NOMO-1 (cell line): ENCODE measurements at regions not wholly inside any gene's neighbourhood (a gene's known extent, or its start where the extent isn't known, plus 50 kb on each side); places are given as distances from the start of the nearest gene placed in this dataset.
"Not testable (repeated sequence)": the region's sequence is repeated elsewhere in the genome, so short reads cannot be mapped to it uniquely, and the experiment has no call there.

Experiments used
- DNase-seq, 2 experiments: peaks; one replicate each; lab custom pipeline; 2025; ENCODE audit not compliant: unreplicated experiment in 2 of 2; lab: John Stamatoyannopoulos, UW

DNA sequence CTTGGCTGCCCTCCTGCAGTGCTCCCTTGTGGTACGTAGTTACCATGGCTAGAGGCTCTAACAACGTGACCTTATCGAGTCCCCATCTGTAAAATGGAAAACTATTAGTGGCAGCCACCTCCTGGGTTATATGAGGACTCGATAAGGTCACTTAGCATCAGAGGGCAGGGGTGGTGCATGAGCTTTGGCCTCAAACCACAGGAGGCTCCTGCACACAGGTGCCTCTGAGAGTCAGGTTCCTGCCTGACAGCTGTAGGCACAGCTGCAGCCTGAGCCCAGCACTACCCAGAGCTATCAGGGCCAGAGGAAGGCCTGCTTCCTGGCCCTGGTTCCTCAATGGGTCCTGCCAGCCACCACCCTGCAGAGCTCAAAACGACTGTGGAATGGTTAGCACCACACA lies 57.2 kb upstream of the SEC14L1 start:
- DNase-seq: no peak

DNA sequence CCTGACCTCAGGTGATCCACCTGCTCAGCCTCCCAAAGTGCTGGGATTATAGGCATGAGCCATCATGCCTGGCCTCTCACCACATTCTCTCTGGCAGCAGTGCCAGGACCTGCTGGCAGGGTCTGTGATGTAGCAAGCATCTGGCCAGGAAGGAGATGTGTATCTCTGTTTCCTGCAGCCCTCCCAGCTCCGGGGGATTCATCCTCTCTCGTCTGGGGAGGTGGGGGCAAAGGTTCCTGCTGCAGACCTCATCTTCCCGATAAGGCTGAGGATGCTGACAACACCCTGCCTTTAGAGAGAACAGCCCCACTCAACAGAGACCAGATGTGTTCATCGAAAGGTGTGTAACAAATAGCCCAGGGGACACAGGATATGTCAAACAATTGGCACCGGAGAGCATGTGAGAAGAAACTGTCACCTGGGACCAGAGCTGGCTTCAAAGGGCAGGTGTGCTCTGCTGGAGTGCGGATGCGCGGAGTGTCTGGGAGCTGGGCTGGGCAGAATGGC lies 54.8 kb upstream of the SEC14L1 start:
- DNase-seq: no peak

DNA sequence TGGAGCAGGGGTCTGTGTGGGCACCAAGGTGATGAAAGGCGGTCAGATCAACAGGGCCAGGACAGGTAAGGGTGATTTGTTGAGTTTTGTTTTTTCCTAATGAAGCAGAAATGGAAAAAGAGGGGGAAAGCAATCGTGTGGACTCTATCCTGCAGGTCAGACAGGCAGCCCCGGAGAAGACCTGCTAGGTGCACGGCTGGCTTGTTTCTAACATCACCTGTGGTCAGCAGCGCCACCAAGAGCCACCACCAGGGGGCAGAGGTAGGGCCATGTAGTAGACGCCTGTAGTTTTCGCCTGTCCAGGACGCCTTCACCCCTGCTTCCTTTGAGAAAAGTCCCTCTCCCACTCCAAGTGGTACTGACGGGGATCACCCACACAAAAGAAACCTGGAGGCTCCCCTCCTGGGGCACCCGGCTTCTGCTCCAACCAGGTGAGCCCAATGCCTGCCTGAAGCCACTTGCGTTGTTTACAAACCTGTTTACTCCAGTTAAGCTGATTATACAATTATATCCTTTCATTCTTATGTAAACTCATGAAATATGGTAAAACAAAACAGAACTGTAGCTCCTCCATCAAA lies 54.2 kb upstream of the SEC14L1 start:
- DNase-seq: peak; percentile 59 to 64

DNA sequence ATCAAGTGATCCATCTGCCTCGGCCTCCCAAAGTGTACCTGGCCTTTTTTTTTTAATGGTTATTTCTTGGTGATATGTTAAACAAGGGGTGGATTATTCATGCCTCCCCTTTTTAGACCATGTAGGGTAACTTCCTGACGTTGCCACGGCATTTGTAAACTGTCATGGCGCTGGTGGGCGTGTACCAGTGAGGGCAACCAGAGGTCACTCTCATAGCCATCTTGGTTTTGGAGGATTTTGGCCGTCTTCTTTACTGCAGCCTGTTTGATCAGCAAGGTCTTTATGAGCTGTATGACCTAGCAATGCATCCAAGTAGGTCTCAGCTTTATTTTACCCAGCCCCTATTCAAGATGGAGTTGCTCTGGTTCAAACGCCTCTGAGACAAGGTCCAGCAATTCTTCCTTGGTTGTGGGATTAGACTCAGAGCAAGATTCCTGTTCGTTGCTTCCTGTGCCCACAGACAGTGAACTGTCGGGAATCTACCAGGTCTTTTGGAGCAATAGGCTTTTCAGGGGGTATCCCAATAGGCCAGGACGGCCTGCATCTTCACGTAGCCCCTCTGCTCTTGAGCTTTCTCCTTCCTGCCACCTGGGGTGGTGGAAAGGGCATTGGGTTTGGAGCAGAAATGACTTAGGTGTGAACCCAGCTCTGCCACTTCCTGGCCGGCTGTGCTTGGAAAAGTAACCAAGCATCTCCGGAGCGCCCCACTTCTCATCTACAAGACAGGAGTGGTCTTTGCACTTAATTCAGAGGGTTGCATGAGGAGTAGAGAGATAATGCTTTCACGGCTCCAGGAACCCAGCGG lies 52.9 kb upstream of the SEC14L1 start:
- DNase-seq: no peak

DNA sequence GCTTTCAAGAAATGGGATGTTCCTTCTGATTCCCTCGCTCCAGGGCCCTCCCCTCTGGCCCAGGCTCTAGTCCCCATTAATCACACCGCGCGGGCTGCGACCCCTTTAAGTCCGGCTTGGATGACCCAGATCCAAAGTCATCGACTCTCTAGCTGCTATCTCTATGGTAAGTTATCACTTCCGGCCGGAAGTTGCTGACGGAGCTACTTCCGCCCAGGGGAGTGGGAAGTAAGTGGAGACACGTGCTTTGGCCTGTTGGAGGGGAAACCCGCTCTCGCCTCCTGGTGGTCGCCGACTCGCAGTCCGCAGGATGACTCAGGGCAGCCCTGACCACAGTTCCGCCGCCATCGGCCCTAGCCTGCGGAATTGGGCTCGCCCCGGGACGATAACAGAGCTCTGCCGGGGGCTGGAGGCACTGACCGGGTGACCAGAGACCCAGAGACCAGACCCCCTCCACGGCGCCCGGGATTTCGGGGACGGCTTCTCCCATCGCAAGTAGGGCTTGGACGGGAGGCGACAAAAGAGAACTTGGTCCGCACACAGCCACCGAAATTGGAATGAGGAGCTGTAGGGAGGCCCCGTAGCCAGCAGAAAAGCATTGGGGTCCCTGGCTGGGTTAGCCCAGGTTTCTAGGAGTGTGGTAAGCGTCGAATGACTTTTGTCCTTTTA lies 52.2 kb upstream of the SEC14L1 start:
- DNase-seq: peak; percentile 92 to 95

DNA sequence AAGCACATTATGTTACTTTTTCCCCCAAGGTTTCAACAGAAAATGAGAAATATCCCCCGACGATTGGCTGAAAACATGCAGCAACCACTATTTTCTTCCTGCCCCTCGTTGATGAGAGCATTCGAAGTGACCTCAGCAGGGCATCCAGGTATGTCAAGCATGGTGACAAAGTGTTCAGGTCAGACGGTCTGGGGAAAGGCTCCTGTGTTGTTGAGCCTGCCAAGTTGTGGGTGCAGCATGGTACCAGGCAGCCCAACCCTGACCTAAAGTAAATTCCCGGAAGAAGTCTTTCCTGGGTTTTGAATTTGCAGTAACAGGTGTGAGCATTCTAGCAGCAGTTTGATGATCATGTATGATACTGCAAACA lies 51.7 kb upstream of the SEC14L1 start:
- no peak for DNase-seq

DNA sequence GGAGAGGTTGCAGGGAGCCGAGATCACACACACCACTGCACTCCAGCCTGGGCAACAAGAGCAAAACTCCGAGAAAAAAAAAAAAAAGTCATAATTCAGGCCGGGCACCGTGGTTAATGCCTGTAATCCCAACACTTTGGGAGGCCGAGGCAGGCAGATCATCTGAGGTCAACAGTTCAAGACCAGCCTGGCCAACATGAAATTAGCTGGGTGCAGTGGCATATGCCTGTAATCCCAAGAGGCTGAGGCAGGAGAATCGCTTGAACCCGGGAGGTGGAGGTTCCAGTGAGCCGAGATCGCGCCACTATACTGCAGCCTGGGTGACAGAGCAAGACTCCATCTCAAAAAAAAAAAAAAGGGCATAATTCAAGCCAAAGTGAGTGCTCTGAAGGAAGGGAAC lies 50.8 kb upstream of the SEC14L1 start:
- DNase-seq: not testable (repeated sequence)

DNA sequence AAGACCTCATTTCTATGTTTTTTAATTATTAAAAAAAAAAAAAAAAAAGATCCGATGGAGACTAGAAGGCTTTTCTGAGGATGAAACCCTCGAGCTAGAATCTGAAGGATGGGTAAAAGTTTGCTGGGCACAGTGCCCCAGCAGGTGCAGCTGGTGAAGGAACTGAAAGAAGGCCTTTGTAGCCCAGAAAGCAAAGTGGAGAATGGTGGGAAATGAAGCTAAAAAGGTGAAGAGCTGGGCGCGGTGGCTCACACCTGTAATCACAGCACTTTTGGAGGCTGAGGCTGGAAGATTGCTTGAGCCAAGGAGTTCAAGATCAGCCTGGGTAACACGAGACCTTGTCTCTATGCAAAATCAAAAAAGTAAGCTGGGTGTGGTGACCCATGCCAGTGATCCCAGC lies 50.3 kb upstream of the SEC14L1 start:
- no peak for DNase-seq
